ENCODE measurements at regions not wholly inside any gene's neighbourhood (a gene's known extent, or its start where the extent isn't known, plus 50 kb on each side); places are given as distances from the start of the nearest gene placed in this dataset.
"Not testable (repeated sequence)": the region's sequence is repeated elsewhere in the genome, so short reads cannot be mapped to it uniquely, and the experiment has no call there.

DNA sequence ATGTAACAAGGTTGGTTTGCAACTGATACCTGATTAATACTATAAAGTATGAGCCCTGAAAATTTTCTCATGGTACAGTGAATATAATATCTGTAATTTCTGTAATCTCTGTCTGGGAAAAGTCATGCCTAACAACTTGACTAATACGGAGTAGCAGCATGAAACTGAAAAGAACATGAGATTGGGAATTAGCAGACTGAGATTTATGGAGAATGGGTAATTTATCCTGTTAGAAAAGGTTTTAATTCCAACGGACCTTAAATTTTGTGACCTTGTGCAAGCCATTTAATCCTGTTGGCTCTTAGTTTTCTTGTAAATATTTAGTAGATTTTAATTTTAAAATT lies 90.2 kb upstream of the CMC1 start:
- ATAC-seq (ENCODE audit: insufficient number of reproducible peaks, low FRiP score, low read depth) (no peak), DNase-seq (ENCODE audit: low spot score) (no peak)
- TF ChIP-seq, protein P1, sequence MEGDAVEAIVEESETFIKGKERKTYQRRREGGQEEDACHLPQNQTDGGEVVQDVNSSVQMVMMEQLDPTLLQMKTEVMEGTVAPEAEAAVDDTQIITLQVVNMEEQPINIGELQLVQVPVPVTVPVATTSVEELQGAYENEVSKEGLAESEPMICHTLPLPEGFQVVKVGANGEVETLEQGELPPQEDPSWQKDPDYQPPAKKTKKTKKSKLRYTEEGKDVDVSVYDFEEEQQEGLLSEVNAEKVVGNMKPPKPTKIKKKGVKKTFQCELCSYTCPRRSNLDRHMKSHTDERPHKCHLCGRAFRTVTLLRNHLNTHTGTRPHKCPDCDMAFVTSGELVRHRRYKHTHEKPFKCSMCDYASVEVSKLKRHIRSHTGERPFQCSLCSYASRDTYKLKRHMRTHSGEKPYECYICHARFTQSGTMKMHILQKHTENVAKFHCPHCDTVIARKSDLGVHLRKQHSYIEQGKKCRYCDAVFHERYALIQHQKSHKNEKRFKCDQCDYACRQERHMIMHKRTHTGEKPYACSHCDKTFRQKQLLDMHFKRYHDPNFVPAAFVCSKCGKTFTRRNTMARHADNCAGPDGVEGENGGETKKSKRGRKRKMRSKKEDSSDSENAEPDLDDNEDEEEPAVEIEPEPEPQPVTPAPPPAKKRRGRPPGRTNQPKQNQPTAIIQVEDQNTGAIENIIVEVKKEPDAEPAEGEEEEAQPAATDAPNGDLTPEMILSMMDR (IDR thresholded peaks at IDR 0.05) = no peak
- Histone ChIP-seq H3K4me3 (no peak overlapping the region), H3K9me3 (no peaks in the 10 kb centered on the region), H3K27me3 (replicated peaks; ENCODE audit: insufficient read depth) (no peaks in the 10 kb centered on the region), H3K36me3 (no peaks in the 10 kb centered on the region), H3K4me1 (ENCODE audit: control insufficient read depth in 1 of 2, low read depth in 2 of 2) (peaks cover 10 to 23% of the 10 kb centered on the region in 2 donors), H3K27ac (no peak overlapping the region)

DNA sequence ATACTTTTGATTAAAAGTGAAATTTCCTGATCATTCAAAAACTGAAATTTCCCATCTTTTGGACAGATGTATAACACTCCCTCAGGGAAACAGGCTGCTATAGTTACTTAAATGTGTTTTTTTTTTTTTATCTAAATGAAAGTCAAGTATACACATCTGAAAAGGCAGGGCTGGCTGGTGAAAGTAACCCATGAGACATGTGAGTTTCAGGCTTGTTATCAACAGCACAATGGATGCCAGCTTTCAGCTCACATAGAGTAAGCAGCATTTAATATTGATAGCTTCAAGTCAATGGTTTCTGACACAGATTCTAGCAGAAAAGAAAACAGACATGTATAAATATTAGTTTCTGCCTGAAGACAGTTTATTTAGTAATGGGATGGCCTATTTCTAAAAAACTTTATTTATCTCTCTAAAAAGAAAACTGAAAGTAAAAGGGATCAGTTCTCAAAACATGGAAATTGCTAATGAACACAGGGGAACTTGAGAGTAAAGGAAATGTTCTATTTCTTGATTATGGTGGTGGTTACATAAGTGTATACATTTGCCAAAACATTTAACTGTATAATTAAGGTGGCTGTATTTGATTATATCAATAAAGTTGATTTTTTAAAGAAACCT lies 89.7 kb upstream of the CMC1 start:
- Histone ChIP-seq H3K4me1 (ENCODE audit: control insufficient read depth in 1 of 2, low read depth in 2 of 2) (peaks cover 10 to 23% of the 10 kb centered on the region in 2 donors), H3K27ac (peak overlapping the region; percentile 26 to 33), H3K36me3 (no peaks in the 10 kb centered on the region), H3K27me3 (replicated peaks; ENCODE audit: insufficient read depth) (no peaks in the 10 kb centered on the region), H3K9me3 (no peaks in the 10 kb centered on the region), H3K4me3 (peak overlapping the region; percentile 53)
- TF ChIP-seq, protein P1 (IDR thresholded peaks at IDR 0.05) = no peak
- no peak for DNase-seq (ENCODE audit: low spot score)
- ATAC-seq (ENCODE audit: insufficient number of reproducible peaks, low FRiP score, low read depth) = no peak

DNA sequence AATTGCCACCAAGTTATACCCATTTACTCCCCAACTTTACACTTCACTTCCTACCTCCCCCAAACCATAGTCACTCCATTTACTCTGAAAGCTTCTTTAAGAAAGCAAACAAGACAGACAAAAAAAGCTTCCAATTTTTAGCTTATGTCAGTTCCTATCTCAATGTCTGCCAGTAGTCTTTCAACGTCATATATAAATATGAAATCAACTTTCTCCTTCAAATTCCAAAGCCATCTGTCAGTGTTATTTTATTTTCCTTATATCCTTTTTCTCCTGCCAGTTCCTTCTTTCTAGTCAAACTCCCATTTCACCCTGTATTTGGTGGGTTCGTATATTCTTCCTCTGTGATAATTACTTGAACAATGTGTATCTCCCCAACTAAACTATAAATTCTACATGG lies 85.8 kb upstream of the CMC1 start:
- H3K4me1 ChIP-seq (ENCODE audit: control insufficient read depth in 1 of 2, low read depth in 2 of 2) = peaks cover 6 to 15% of the 10 kb centered on the region in 2 donors
- no peak overlapping the region for H3K27ac ChIP-seq
- H3K4me3 ChIP-seq = no peak overlapping the region
- no peaks in the 10 kb centered on the region for H3K36me3 ChIP-seq
- TF ChIP-seq, protein P1 (IDR thresholded peaks at IDR 0.05) = no peak
- DNase-seq (ENCODE audit: low spot score) (no peak), ATAC-seq (ENCODE audit: insufficient number of reproducible peaks, low FRiP score, low read depth) (no peak)
- peaks cover 2% of the 10 kb centered on the region for H3K9me3 ChIP-seq
- H3K27me3 ChIP-seq (replicated peaks; ENCODE audit: insufficient read depth) = no peaks in the 10 kb centered on the region

DNA sequence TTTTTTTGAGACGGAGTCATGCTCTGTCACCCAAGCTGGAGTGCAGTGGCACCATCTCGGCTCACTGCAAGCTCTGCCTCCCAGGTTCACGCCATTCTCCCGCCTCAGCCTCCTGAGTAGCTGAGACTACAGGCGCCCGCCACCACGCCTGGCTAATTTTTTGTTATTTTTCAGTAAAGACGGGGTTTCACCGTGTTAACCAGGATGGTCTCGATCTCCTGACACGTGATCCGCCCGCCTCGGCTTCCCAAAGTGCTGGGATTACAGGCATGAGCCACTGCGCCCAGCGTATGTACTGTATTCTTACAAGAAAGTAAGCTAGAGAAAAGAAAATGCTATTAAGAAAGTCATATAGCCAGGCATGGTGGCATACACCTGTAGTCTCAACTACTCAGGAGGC lies 84.8 kb upstream of the CMC1 start:
- not testable (repeated sequence) for H3K4me1 ChIP-seq (ENCODE audit: control insufficient read depth in 1 of 2, low read depth in 2 of 2); H3K36me3 ChIP-seq; ATAC-seq (ENCODE audit: insufficient number of reproducible peaks, low FRiP score, low read depth); H3K4me3 ChIP-seq; H3K27ac ChIP-seq; DNase-seq (ENCODE audit: low spot score); H3K27me3 ChIP-seq (replicated peaks; ENCODE audit: insufficient read depth); H3K9me3 ChIP-seq

DNA sequence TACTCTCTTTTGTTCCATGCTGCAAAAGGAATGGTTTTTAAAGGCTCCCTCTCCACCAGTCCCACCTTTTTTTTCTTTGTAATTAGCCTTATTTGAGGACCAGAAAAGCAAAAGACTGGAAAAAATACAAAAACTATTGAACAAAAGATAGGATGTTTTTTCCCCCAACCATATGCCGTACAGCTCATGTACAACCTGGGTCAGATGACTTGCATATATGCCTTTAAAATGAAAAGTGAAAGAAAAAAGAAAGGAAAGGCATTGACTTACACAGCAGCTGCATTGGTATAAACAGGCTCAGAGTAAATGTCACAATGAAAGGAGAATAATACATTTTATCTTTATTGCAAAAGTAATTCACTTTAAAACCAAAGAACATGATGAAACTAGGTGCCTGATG lies 69.5 kb upstream of the CMC1 start:
- Histone ChIP-seq H3K27ac (no peak overlapping the region), H3K27me3 (replicated peaks; ENCODE audit: insufficient read depth) (no peaks in the 10 kb centered on the region), H3K9me3 (no peaks in the 10 kb centered on the region), H3K4me1 (ENCODE audit: control insufficient read depth in 1 of 2, low read depth in 2 of 2) (no peaks in the 10 kb centered on the region), H3K36me3 (no peaks in the 10 kb centered on the region), H3K4me3 (no peak overlapping the region)
- TF ChIP-seq, protein P1 (IDR thresholded peaks at IDR 0.05) = no peak
- DNase-seq (ENCODE audit: low spot score) = no peak
- no peak for ATAC-seq (ENCODE audit: insufficient number of reproducible peaks, low FRiP score, low read depth)

DNA sequence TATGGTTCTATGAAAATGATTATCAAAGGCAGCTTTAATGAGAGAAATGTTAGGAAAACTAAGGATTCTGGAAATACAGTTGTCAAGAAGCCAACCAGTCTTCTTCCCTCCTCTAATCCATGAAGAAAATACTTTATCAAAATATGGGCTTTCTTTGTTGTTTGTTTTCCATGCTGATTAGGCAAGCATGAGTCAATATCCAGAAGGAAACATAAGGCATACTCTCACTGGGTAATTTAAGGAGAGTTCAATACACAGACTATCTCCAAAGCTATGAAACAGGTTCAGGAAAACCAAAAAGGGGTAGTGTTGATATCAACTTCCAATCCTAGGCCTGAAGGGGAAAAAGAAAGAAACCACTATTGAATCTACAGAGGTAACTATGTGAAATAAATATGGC lies 68.7 kb upstream of the CMC1 start:
- no peaks in the 10 kb centered on the region for H3K4me1 ChIP-seq (ENCODE audit: control insufficient read depth in 1 of 2, low read depth in 2 of 2)
- DNase-seq (ENCODE audit: low spot score) = no peak
- no peaks in the 10 kb centered on the region for H3K9me3 ChIP-seq

More for the DNA sequence above, 68.7 kb upstream of the CMC1 start:
- H3K36me3 ChIP-seq = no peaks in the 10 kb centered on the region
- ATAC-seq (ENCODE audit: insufficient number of reproducible peaks, low FRiP score, low read depth) = no peak
- H3K27me3 ChIP-seq (replicated peaks; ENCODE audit: insufficient read depth) = no peaks in the 10 kb centered on the region
- TF ChIP-seq, protein P1 (IDR thresholded peaks at IDR 0.05) = no peak
- no peak overlapping the region for H3K4me3 ChIP-seq
- no peak overlapping the region for H3K27ac ChIP-seq
